ENCODE measurements at regions not wholly inside any gene's neighbourhood (a gene's known extent, or its start where the extent isn't known, plus 50 kb on each side); places are given as distances from the start of the nearest gene placed in this dataset.

GRCh38 chr6:167766986-167767714 is 59.6 kb upstream of the AFDN start:
- ChIA-PET POLR2A (no interaction called here), CTCF (no interaction called here)
- DNase-seq (ENCODE audit: low read depth) = no peak
- TF ChIP-seq CTCF (IDR thresholded peaks at IDR 0.05; ENCODE audit: insufficient read depth, low read depth, low read length) = no peak
- Histone ChIP-seq H3K36me3 (ENCODE audit: control insufficient read depth, insufficient read depth, low read length) (no peaks in the 10 kb centered on the region), H3K4me3 (ENCODE audit: low read depth, low read length) (no peak overlapping the region), H3K27me3 (ENCODE audit: control insufficient read depth, insufficient read depth, low read length) (no peaks in the 10 kb centered on the region)

- POLR2A ChIA-PET = no interaction called here
- CTCF ChIA-PET = no interaction called here
- DNase-seq (ENCODE audit: low read depth) = no peak
- TF ChIP-seq CTCF (IDR thresholded peaks at IDR 0.05; ENCODE audit: insufficient read depth, low read depth, low read length) = no peak
- Histone ChIP-seq H3K36me3 (ENCODE audit: control insufficient read depth, insufficient read depth, low read length) (no peaks in the 10 kb centered on the region), H3K27me3 (ENCODE audit: control insufficient read depth, insufficient read depth, low read length) (no peaks in the 10 kb centered on the region), H3K4me3 (ENCODE audit: low read depth, low read length) (no peak overlapping the region)
Observed at GRCh38 chr6:167767715-167768107, 59.0 kb upstream of the AFDN start.

GRCh38 chr6:167768471-167769215 is 58.1 kb upstream of the AFDN start:
- no peaks in the 10 kb centered on the region for H3K36me3 ChIP-seq (ENCODE audit: control insufficient read depth, insufficient read depth, low read length)
- no peak overlapping the region for H3K4me3 ChIP-seq (ENCODE audit: low read depth, low read length)
- DNase-seq (ENCODE audit: low read depth) = no peak
- no peaks in the 10 kb centered on the region for H3K27me3 ChIP-seq (ENCODE audit: control insufficient read depth, insufficient read depth, low read length)
- TF ChIP-seq CTCF (IDR thresholded peaks at IDR 0.05; ENCODE audit: insufficient read depth, low read depth, low read length) = no peak
- ChIA-PET CTCF (interaction anchor here (0.6 kb wide), 1 partner anchor 52 kb away, joined by 3 read pairs; no protein-coding TSS in a partner anchor), POLR2A (no interaction called here)

GRCh38 chr6:167769408-167770190 is 57.1 kb upstream of the AFDN start:
- DNase-seq (ENCODE audit: low read depth) = no peak
- no peak for TF ChIP-seq CTCF (IDR thresholded peaks at IDR 0.05; ENCODE audit: insufficient read depth, low read depth, low read length)
- Histone ChIP-seq H3K27me3 (ENCODE audit: control insufficient read depth, insufficient read depth, low read length) (no peaks in the 10 kb centered on the region), H3K36me3 (ENCODE audit: control insufficient read depth, insufficient read depth, low read length) (no peaks in the 10 kb centered on the region), H3K4me3 (ENCODE audit: low read depth, low read length) (no peak overlapping the region)
- CTCF ChIA-PET = interaction anchor here (0.6 kb wide), 1 partner anchor 53 kb away, joined by 3 read pairs; no protein-coding TSS in a partner anchor
- POLR2A ChIA-PET = no interaction called here

Data from BJ (cell line).